HFFc6 (cell line): ENCODE measurements at regions not wholly inside any gene's neighbourhood (a gene's known extent, or its start where the extent isn't known, plus 50 kb on each side); places are given as distances from the start of the nearest gene placed in this dataset.

ENCODE experiments used
- DNase-seq: peaks from one replicate; pipeline ENCODE4 v3.0.0-alpha.2; 2018
- H3K27ac Mint-ChIP-seq: 2 replicates; pipeline ENCODE4 v1.8.0; 2020; ENCODE audit warnings: mild to moderate bottlenecking, mixed read lengths
- H3K27me3 Mint-ChIP-seq: 2 replicates; pipeline ENCODE4 v1.8.0; 2021; ENCODE audit warnings: mild to moderate bottlenecking, moderate library complexity, mixed read lengths; ENCODE audit not compliant: insufficient read depth
- H3K36me3 Mint-ChIP-seq: 2 replicates; pipeline ENCODE4 v1.8.0; 2021; ENCODE audit warnings: low read depth, mixed read lengths
- H3K4me1 Mint-ChIP-seq: 2 replicates; pipeline ENCODE4 v1.8.0; 2020; ENCODE audit warnings: low read depth, mixed read lengths
- H3K4me3 Mint-ChIP-seq: 2 replicates; pipeline ENCODE4 v1.8.0; 2020; ENCODE audit warnings: mild to moderate bottlenecking, moderate library complexity, mixed read lengths
- H3K9me3 Mint-ChIP-seq: 2 replicates; pipeline ENCODE4 v1.8.0; 2020; ENCODE audit warnings: mild to moderate bottlenecking, mixed read lengths
- CTCF ChIP-seq: fragments of 200-600 bp; sonication (generic); IDR thresholded peaks from 2 replicates; pipeline ENCODE4 v1.5.0; 2021; ENCODE audit warnings: antibody characterized with exemption, mild to moderate bottlenecking

- no peak overlapping the region for H3K4me3 Mint-ChIP-seq
- H3K9me3 Mint-ChIP-seq, result no peaks in the 10 kb centered on the region
- H3K4me1 Mint-ChIP-seq, result no peaks in the 10 kb centered on the region
- no peak for TF ChIP-seq CTCF
- H3K36me3 Mint-ChIP-seq, result no peaks in the 10 kb centered on the region
- peaks cover 16% of the 10 kb centered on the region for H3K27me3 Mint-ChIP-seq
- no peak for DNase-seq
- H3K27ac Mint-ChIP-seq, result no peak overlapping the region
Observed at GRCh38 chr5:171654881-171655280, 130.7 kb upstream of the SMIM23 start.

GRCh38 chr5:171657473-171657872, 128.1 kb upstream of the SMIM23 start:
- Mint-ChIP-seq H3K9me3 (no peaks in the 10 kb centered on the region), H3K27me3 (peaks cover 23% of the 10 kb centered on the region), H3K36me3 (no peaks in the 10 kb centered on the region), H3K27ac (no peak overlapping the region), H3K4me3 (no peak overlapping the region), H3K4me1 (no peaks in the 10 kb centered on the region)
- DNase-seq, result no peak
- TF ChIP-seq CTCF, result no peak

- Mint-ChIP-seq H3K27ac (no peak overlapping the region), H3K4me3 (no peak overlapping the region), H3K27me3 (peaks cover 35% of the 10 kb centered on the region), H3K9me3 (no peaks in the 10 kb centered on the region), H3K4me1 (no peaks in the 10 kb centered on the region), H3K36me3 (no peaks in the 10 kb centered on the region)
- no peak for DNase-seq
- no peak for TF ChIP-seq CTCF
Observed at GRCh38 chr5:171659896-171660295, 125.7 kb upstream of the SMIM23 start.

GRCh38 chr5:171660434-171660833, 125.2 kb upstream of the SMIM23 start:
- Mint-ChIP-seq H3K27me3 (peaks cover 37% of the 10 kb centered on the region), H3K27ac (no peak overlapping the region), H3K4me1 (no peaks in the 10 kb centered on the region), H3K36me3 (no peaks in the 10 kb centered on the region), H3K4me3 (no peak overlapping the region), H3K9me3 (no peaks in the 10 kb centered on the region)
- DNase-seq, result no peak
- TF ChIP-seq CTCF, result no peak

- peaks cover 37% of the 10 kb centered on the region for H3K27me3 Mint-ChIP-seq
- H3K27ac Mint-ChIP-seq, result no peak overlapping the region
- no peaks in the 10 kb centered on the region for H3K9me3 Mint-ChIP-seq
- H3K4me1 Mint-ChIP-seq, result no peaks in the 10 kb centered on the region
- no peak overlapping the region for H3K4me3 Mint-ChIP-seq
- DNase-seq, result no peak
- no peaks in the 10 kb centered on the region for H3K36me3 Mint-ChIP-seq
- TF ChIP-seq CTCF, result no peak
Observed at GRCh38 chr5:171661143-171661542, 124.5 kb upstream of the SMIM23 start.
